Loucy (cell line): ENCODE measurements at regions not wholly inside any gene's neighbourhood (a gene's known extent, or its start where the extent isn't known, plus 50 kb on each side); places are given as distances from the start of the nearest gene placed in this dataset.
"Not testable (repeated sequence)": the region's sequence is repeated elsewhere in the genome, so short reads cannot be mapped to it uniquely, and the experiment has no call there.

ENCODE experiments used
- CTCF ChIP-seq: fragments of 200-600 bp; sonication (generic); conservative IDR thresholded peaks from 2 replicates; pipeline ENCODE4 v1.5.1; 2014; ENCODE audit warnings: mild to moderate bottlenecking, antibody characterized with exemption, low read length
- EZH2phosphoT487 ChIP-seq: fragments of 200-600 bp; IDR thresholded peaks from 2 replicates; pipeline ENCODE4 v1.6.1; 2018; ENCODE audit warnings: antibody characterized with exemption, mild to moderate bottlenecking, moderate library complexity, borderline replicate concordance

GRCh38 chr21:10382135-10382534 is 139.2 kb upstream of the TPTE start:
- TF ChIP-seq EZH2phosphoT487, CTCF: not testable (repeated sequence)
